HCT116 (cell line): ENCODE measurements at regions not wholly inside any gene's neighbourhood (a gene's known extent, or its start where the extent isn't known, plus 50 kb on each side); places are given as distances from the start of the nearest gene placed in this dataset.

ENCODE experiments used
- ATAC-seq: fragments of 200-7000 bp; cut with Tn5 transposase; 2 replicates; pipeline ENCODE4 v1.9.1; 2020; ENCODE audit warnings: mild to moderate bottlenecking, moderate library complexity
- BruUV-seq: library from RNA; stranded (reverse); fragments of 400-500 nt; replicated peaks from 2 replicates; lab custom pipeline; 2021; lab: Mats Ljungman, UMichigan
- CTCF ChIA-PET: fragments of 300-600 bp; sonication (Branson Sonifier 250); formaldehyde crosslinking; loops from one replicate; lab custom pipeline; 2021; ENCODE audit warnings: antibody characterized with exemption; lab: Charles Lee
- POLR2A ChIA-PET: fragments of 300-600, 350-600 bp; sonication (Branson Sonifier 250); formaldehyde crosslinking; loops from one replicate; lab custom pipeline; 2021; ENCODE audit warnings: antibody characterized with exemption; lab: Charles Lee
- RAD21 ChIA-PET, 2 experiments: fragments of 300-600 bp; sonication (Branson Sonifier 250); formaldehyde crosslinking; loops; one replicate each; lab custom pipeline; 2023; ENCODE audit warnings: low total read pairs in 2 of 2; ENCODE audit not compliant: uncharacterized antibody in 2 of 2, unreplicated experiment in 2 of 2, low non-redundant PET in 1 of 2; lab: Charles Lee
- DNase-seq: peaks from one replicate; pipeline ENCODE4 v3.0.0-alpha.2; 2010; ENCODE audit warnings: low read depth, low spot score
- H2AFZ ChIP-seq: fragments of 200-600 bp; shearing (Covaris generic), sonication (generic); 2 replicates; pipeline ENCODE4 v1.6.1; 2017; ENCODE audit warnings: low read depth, mixed run types, mixed read lengths, antibody characterized with exemption, low read length; ENCODE audit not compliant: poor library complexity, severe bottlenecking
- H3K27ac ChIP-seq: 2 replicates; pipeline ENCODE4 v1.5.1; 2012; ENCODE audit warnings: low read depth, low read length
- H3K27me3 ChIP-seq: fragments of 200-600 bp; sonication (generic); 2 replicates; pipeline ENCODE4 v1.6.1; 2016; ENCODE audit warnings: mixed run types, low read length, mixed read lengths; ENCODE audit not compliant: insufficient read depth
- H3K36me3 ChIP-seq, 2 experiments: fragments of 200-500 bp in 1 of 2; fragments of 200-600 bp in 1 of 2; sonication (Bioruptor generic) in 1 of 2; sonication (generic) in 1 of 2; 2 replicates each; pipeline versions ENCODE4 v1.5.1 to v1.6.1; 2014 to 2016; ENCODE audit warnings: low read length in 2 of 2, inconsistent platforms in 1 of 2, mixed read lengths in 1 of 2, mixed run types in 1 of 2; ENCODE audit not compliant: insufficient read depth in 2 of 2, control insufficient read depth in 1 of 2
- H3K4me1 ChIP-seq, 2 experiments: fragments of 200-600 bp in 1 of 2; sonication (generic) in 1 of 2; 2 replicates each; pipeline versions ENCODE4 v1.5.1 to v1.6.1; 2012 to 2017; ENCODE audit warnings: low read length in 2 of 2, inconsistent platforms in 1 of 2, mild to moderate bottlenecking in 1 of 2, mixed read lengths in 1 of 2, mixed run types in 1 of 2, moderate library complexity in 1 of 2; ENCODE audit not compliant: insufficient read depth in 2 of 2, control insufficient read depth in 1 of 2
- H3K4me2 ChIP-seq: fragments of 200-600 bp; sonication (generic); 2 replicates; pipeline ENCODE4 v1.6.1; 2017; ENCODE audit warnings: mixed run types, low read length, mixed read lengths
- H3K4me3 ChIP-seq, 2 experiments: fragments of 200-600 bp in 1 of 2; sonication (generic) in 1 of 2; replicated peaks in 1 of 2; 2 replicates each; pipeline ENCODE4 v1.5.1; 2011 to 2016; ENCODE audit warnings: low read length in 2 of 2, control low read depth in 1 of 2, low read depth in 1 of 2, mild to moderate bottlenecking in 1 of 2, mixed read lengths in 1 of 2, mixed run types in 1 of 2
- H3K79me2 ChIP-seq: fragments of 200-600 bp; sonication (generic); 2 replicates; pipeline ENCODE4 v1.6.1; 2017; ENCODE audit warnings: mild to moderate bottlenecking, mixed run types, low read length, moderate library complexity, mixed read lengths; ENCODE audit not compliant: insufficient read depth
- H3K9ac ChIP-seq: fragments of 200-600 bp; sonication (generic); 2 replicates; pipeline ENCODE4 v1.6.1; 2016; ENCODE audit warnings: low read length, mixed read lengths
- H3K9me2 ChIP-seq: fragments of 200-600 bp; sonication (generic), shearing (Covaris generic); 2 replicates; pipeline ENCODE4 v1.6.1; 2017; ENCODE audit warnings: mixed run types, mild to moderate bottlenecking, moderate library complexity; ENCODE audit not compliant: insufficient read depth
- H3K9me3 ChIP-seq, 2 experiments: fragments of 200-500 bp in 1 of 2; fragments of 200-600 bp in 1 of 2; sonication (Bioruptor generic) in 1 of 2; sonication (generic) in 1 of 2; 2 replicates each; pipeline ENCODE4 v1.6.1; 2014 to 2017; ENCODE audit warnings: low read length in 2 of 2, mixed read lengths in 2 of 2, inconsistent platforms in 1 of 2, low read depth in 1 of 2, mild to moderate bottlenecking in 1 of 2, mixed run types in 1 of 2, moderate library complexity in 1 of 2; ENCODE audit not compliant: control insufficient read depth in 1 of 2, insufficient read depth in 1 of 2
- H4K20me1 ChIP-seq: fragments of 200-600 bp; sonication (generic), shearing (Covaris generic); 2 replicates; pipeline ENCODE4 v1.6.1; 2017; ENCODE audit warnings: mixed run types, mild to moderate bottlenecking, moderate library complexity; ENCODE audit not compliant: insufficient read depth
- CBX3 ChIP-seq: IDR thresholded peaks from 2 replicates; pipeline ENCODE4 v1.6.1; 2012; ENCODE audit warnings: low read depth
- ELF1 ChIP-seq: IDR thresholded peaks from 2 replicates; pipeline ENCODE4 v1.6.1; 2012; ENCODE audit warnings: low read depth, borderline replicate concordance
- EZH2phosphoT487 ChIP-seq: fragments of 200-600 bp; IDR thresholded peaks from 2 replicates; pipeline ENCODE4 v1.6.1; 2018; ENCODE audit warnings: antibody characterized with exemption, borderline replicate concordance
- FOSL1 ChIP-seq: IDR thresholded peaks from 2 replicates; pipeline ENCODE4 v1.6.1; 2012; ENCODE audit warnings: low read depth
- JUND ChIP-seq: IDR thresholded peaks from 2 replicates; pipeline ENCODE4 v1.6.1; 2012
- POLR2A ChIP-seq: IDR thresholded peaks from 2 replicates; pipeline ENCODE4 v1.7.0; 2011; ENCODE audit warnings: borderline replicate concordance; ENCODE audit not compliant: insufficient read depth, insufficient read length; ENCODE audit errors: extremely low read depth
- POLR2AphosphoS5 ChIP-seq: IDR thresholded peaks from 2 replicates; pipeline ENCODE4 v1.6.1; 2011; ENCODE audit warnings: mild to moderate bottlenecking, low read depth, low read length, moderate library complexity
- SIN3A ChIP-seq: IDR thresholded peaks from 2 replicates; pipeline ENCODE4 v1.6.1; 2012; ENCODE audit warnings: low read depth
- YY1 ChIP-seq: IDR thresholded peaks from 2 replicates; pipeline ENCODE4 v1.6.1; 2011; ENCODE audit warnings: low read length, low read depth, moderate library complexity, mild to moderate bottlenecking; ENCODE audit not compliant: insufficient replicate concordance; ENCODE audit errors: extremely low read depth
- ZFX ChIP-seq: fragments of 450-650 bp; IDR thresholded peaks from 2 replicates; pipeline ENCODE4 v1.6.1; 2017
- ZNF274 ChIP-seq: fragments of 200-500 bp; sonication (Bioruptor generic); IDR thresholded peaks from 2 replicates; pipeline ENCODE4 v1.6.1; 2014; ENCODE audit warnings: mild to moderate bottlenecking, low read depth, low read length, inconsistent platforms
- intact Hi-C: fragments of 100-400 bp; cut with micrococcal nuclease; formaldehyde crosslinking; loops from 2 replicates; pipeline ENCODE4 v1.10.0; 2022
- TF ChIP-seq, protein P1 (sequence below): IDR thresholded peaks from 2 replicates; pipeline ENCODE4 v1.6.1; 2012
- TF ChIP-seq, protein P2 (sequence below), 3 experiments: fragments of 200-600 bp in 1 of 3; sonication (generic) in 1 of 3; IDR thresholded peaks in 2 of 3; conservative IDR thresholded peaks in 1 of 3; 2 replicates each; pipeline ENCODE4 v1.5.1; 2012 to 2017; ENCODE audit warnings: low read depth in 2 of 3, low read length in 2 of 3, antibody characterized with exemption in 1 of 3, borderline replicate concordance in 1 of 3, control low read depth in 1 of 3, mild to moderate bottlenecking in 1 of 3, mixed read lengths in 1 of 3, mixed run types in 1 of 3, moderate library complexity in 1 of 3; ENCODE audit not compliant: insufficient read depth in 1 of 3
- TF ChIP-seq, protein P3 (sequence below): IDR thresholded peaks from 2 replicates; pipeline ENCODE4 v1.6.1; 2012; ENCODE audit warnings: low read depth

DNA sequence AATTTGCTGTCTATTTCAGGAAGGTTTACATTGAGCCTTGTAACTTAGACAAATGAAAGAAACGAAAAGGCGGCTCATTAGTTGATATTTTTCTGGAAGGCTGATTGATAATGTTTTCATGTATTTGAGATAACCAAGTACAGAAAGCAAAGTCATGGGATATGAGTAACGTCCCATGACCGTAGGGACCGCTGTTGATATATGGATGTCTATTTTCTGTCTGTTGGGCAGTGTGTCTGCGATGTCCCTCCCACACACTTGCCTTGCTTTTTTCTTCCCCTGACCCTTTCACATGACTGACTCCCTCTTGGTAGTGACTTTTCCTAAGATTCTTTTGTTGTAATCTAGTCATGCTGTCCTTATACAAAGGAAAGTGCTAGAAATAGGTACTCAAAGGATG is 57.0 kb upstream of the GPR158 start (continued):
- TF ChIP-seq, protein P1, sequence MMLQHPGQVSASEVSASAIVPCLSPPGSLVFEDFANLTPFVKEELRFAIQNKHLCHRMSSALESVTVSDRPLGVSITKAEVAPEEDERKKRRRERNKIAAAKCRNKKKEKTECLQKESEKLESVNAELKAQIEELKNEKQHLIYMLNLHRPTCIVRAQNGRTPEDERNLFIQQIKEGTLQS = no peak
- TF ChIP-seq JUND = no peak

DNA sequence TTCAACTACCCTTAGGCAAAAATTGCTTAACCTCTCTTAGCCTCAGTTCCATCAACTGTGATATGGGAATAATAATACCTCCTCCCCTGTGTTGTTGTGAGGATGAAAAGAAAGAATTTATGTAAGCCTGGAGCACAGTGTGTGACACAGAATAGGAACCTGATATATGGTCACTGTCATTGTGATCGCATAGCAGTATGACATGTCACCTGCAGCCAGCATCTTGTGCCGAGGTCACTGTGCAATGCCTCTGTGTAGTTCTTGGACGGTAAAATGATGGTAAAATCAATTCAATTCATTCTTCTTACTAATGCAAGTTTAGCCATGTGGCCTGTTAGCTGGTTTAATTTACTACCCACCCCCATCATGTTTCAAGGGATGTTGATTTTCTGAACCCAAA is 54.6 kb upstream of the GPR158 start:
- no peaks in the 10 kb centered on the region for H4K20me1 ChIP-seq
- ATAC-seq = no peak
- BruUV-seq = no TSS peak
- ChIA-PET POLR2A (no interaction called here), CTCF (no interaction called here), RAD21 (no interaction called here)
- H3K9me2 ChIP-seq = no peaks in the 10 kb centered on the region
- no peak overlapping the region for H3K4me2 ChIP-seq
- no peak for DNase-seq
- no peaks in the 10 kb centered on the region for H3K4me1 ChIP-seq
- no peak overlapping the region for H3K27ac ChIP-seq
- no peak overlapping the region for H3K9ac ChIP-seq
- no peak overlapping the region for H2AFZ ChIP-seq
- intact Hi-C loops = no loop called here
- H3K27me3 ChIP-seq = no peaks in the 10 kb centered on the region
- no peak overlapping the region for H3K4me3 ChIP-seq
- TF ChIP-seq FOSL1 = no peak
- TF ChIP-seq ZNF274 = no peak
- no peak for TF ChIP-seq EZH2phosphoT487
- TF ChIP-seq POLR2A = no peak
- TF ChIP-seq, protein P2, sequence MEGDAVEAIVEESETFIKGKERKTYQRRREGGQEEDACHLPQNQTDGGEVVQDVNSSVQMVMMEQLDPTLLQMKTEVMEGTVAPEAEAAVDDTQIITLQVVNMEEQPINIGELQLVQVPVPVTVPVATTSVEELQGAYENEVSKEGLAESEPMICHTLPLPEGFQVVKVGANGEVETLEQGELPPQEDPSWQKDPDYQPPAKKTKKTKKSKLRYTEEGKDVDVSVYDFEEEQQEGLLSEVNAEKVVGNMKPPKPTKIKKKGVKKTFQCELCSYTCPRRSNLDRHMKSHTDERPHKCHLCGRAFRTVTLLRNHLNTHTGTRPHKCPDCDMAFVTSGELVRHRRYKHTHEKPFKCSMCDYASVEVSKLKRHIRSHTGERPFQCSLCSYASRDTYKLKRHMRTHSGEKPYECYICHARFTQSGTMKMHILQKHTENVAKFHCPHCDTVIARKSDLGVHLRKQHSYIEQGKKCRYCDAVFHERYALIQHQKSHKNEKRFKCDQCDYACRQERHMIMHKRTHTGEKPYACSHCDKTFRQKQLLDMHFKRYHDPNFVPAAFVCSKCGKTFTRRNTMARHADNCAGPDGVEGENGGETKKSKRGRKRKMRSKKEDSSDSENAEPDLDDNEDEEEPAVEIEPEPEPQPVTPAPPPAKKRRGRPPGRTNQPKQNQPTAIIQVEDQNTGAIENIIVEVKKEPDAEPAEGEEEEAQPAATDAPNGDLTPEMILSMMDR (IDR thresholded peaks at IDR 0.05 in 2 of 3, conservative IDR thresholded peaks at IDR 0.05 in 1 of 3; ENCODE audit: borderline replicate concordance in 1 of 3, insufficient read depth in 1 of 3, low read depth in 2 of 3, low read length in 2 of 3) = no peak
- TF ChIP-seq POLR2AphosphoS5 = no peak
- TF ChIP-seq, protein P3, sequence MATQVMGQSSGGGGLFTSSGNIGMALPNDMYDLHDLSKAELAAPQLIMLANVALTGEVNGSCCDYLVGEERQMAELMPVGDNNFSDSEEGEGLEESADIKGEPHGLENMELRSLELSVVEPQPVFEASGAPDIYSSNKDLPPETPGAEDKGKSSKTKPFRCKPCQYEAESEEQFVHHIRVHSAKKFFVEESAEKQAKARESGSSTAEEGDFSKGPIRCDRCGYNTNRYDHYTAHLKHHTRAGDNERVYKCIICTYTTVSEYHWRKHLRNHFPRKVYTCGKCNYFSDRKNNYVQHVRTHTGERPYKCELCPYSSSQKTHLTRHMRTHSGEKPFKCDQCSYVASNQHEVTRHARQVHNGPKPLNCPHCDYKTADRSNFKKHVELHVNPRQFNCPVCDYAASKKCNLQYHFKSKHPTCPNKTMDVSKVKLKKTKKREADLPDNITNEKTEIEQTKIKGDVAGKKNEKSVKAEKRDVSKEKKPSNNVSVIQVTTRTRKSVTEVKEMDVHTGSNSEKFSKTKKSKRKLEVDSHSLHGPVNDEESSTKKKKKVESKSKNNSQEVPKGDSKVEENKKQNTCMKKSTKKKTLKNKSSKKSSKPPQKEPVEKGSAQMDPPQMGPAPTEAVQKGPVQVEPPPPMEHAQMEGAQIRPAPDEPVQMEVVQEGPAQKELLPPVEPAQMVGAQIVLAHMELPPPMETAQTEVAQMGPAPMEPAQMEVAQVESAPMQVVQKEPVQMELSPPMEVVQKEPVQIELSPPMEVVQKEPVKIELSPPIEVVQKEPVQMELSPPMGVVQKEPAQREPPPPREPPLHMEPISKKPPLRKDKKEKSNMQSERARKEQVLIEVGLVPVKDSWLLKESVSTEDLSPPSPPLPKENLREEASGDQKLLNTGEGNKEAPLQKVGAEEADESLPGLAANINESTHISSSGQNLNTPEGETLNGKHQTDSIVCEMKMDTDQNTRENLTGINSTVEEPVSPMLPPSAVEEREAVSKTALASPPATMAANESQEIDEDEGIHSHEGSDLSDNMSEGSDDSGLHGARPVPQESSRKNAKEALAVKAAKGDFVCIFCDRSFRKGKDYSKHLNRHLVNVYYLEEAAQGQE = no peak
- TF ChIP-seq YY1 = no peak
- no peak for TF ChIP-seq SIN3A
- no peak for TF ChIP-seq ZFX
- TF ChIP-seq ELF1 = no peak
- no peak for TF ChIP-seq CBX3
- TF ChIP-seq JUND = no peak
- no peaks in the 10 kb centered on the region for H3K36me3 ChIP-seq
- H3K9me3 ChIP-seq = no peaks in the 10 kb centered on the region
- H3K79me2 ChIP-seq = no peaks in the 10 kb centered on the region
